ENCODE measurements at regions not wholly inside any gene's neighbourhood (a gene's known extent, or its start where the extent isn't known, plus 50 kb on each side); places are given as distances from the start of the nearest gene placed in this dataset.

DNA sequence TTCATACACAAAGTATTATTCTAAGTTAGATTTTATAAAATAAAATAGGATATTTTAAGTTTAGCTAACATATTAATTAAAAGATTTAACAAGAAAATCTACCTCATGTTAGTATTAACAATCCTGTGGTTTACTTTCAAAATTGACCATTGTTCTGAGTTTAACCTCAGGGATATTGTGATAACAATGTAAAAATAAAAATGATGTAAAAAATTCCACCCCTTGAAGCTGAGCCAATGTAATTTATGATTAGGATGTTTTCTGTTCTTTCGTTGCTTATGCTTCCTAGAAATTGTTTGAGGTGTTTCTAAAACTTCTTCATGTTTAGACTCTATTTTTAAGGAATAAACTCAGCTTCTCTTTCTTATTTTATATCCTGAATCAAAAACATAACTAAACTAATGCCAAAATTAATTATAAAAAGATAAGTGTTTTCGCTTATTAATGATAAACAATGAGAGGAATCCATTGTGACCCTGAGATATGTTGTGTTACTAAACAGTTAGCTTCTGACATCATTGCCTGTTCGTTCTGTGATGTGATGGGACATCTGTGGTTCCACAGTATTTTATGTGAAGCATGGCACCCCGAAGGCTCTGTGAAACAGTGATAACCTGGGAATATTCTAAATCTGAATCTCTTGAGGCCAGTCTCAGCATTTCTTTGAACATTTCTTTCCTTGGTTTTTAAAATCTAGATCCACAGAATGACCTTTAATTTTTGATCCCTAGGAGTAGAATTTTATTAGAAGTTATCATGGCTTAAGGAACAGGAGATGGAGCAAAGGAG, 340.8 kb downstream of the ARL4A start:
- Histone ChIP-seq H3K9me2 (replicated peaks; ENCODE audit: insufficient read depth, low read length) (no peaks in the 10 kb centered on the region), H2AFZ (ENCODE audit: low read length) (no peak overlapping the region), H3K79me2 (ENCODE audit: low read length) (no peaks in the 10 kb centered on the region), H3K27me3 (replicated peaks; ENCODE audit: insufficient read depth, low read length) (no peaks in the 10 kb centered on the region), H3K4me3 (ENCODE audit: low read length) (no peak overlapping the region), H3K36me3 (replicated peaks; ENCODE audit: insufficient read depth, low read length) (no peaks in the 10 kb centered on the region), H3K4me2 (ENCODE audit: low read depth, low read length) (no peak overlapping the region), H3F3A (ENCODE audit: insufficient read depth, low read length) (no peaks in the 10 kb centered on the region), H3K9me3 (replicated peaks; ENCODE audit: insufficient read depth, low read length) (no peaks in the 10 kb centered on the region), H4K20me1 (ENCODE audit: insufficient read depth, low read length) (no peaks in the 10 kb centered on the region), H3K27ac (ENCODE audit: low read length) (no peak overlapping the region), H3K4me1 (ENCODE audit: low read length) (no peaks in the 10 kb centered on the region), H3K9ac (ENCODE audit: low read length) (no peak overlapping the region)
- no peak for DNase-seq
- TF ChIP-seq EZH2 (optimal IDR thresholded peaks at IDR 0.05; ENCODE audit: low read depth, low read length), result no peak
- TF ChIP-seq, protein P1, sequence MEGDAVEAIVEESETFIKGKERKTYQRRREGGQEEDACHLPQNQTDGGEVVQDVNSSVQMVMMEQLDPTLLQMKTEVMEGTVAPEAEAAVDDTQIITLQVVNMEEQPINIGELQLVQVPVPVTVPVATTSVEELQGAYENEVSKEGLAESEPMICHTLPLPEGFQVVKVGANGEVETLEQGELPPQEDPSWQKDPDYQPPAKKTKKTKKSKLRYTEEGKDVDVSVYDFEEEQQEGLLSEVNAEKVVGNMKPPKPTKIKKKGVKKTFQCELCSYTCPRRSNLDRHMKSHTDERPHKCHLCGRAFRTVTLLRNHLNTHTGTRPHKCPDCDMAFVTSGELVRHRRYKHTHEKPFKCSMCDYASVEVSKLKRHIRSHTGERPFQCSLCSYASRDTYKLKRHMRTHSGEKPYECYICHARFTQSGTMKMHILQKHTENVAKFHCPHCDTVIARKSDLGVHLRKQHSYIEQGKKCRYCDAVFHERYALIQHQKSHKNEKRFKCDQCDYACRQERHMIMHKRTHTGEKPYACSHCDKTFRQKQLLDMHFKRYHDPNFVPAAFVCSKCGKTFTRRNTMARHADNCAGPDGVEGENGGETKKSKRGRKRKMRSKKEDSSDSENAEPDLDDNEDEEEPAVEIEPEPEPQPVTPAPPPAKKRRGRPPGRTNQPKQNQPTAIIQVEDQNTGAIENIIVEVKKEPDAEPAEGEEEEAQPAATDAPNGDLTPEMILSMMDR (IDR thresholded peaks at IDR 0.05; ENCODE audit: low read length), result no peak
- no peak for TF ChIP-seq EZH2phosphoT487 (IDR thresholded peaks at IDR 0.05; ENCODE audit: low read length)

DNA sequence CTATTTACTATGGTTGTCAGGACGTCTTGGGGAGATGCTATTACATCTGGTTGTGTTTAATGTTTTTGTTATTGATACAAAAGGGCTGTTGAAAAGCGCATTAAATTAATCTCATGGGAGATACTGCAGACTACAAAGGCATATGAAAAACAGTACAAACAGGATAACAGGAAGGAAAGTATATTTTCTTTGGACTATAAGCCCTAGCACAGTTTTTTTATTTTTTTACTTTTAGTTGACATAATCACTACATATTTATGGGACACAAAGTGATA, 341.3 kb downstream of the ARL4A start:
- no peaks in the 10 kb centered on the region for H3K9me2 ChIP-seq (replicated peaks; ENCODE audit: insufficient read depth, low read length)
- DNase-seq, result no peak
- H3K36me3 ChIP-seq (replicated peaks; ENCODE audit: insufficient read depth, low read length), result no peaks in the 10 kb centered on the region
- H2AFZ ChIP-seq (ENCODE audit: low read length), result no peak overlapping the region
- H3K4me1 ChIP-seq (ENCODE audit: low read length), result no peaks in the 10 kb centered on the region
- H3K4me2 ChIP-seq (ENCODE audit: low read depth, low read length), result no peak overlapping the region
- TF ChIP-seq EZH2 (optimal IDR thresholded peaks at IDR 0.05; ENCODE audit: low read depth, low read length) (no peak), EZH2phosphoT487 (IDR thresholded peaks at IDR 0.05; ENCODE audit: low read length) (no peak)
- TF ChIP-seq, protein P1 (IDR thresholded peaks at IDR 0.05; ENCODE audit: low read length), result no peak
- H3K4me3 ChIP-seq (ENCODE audit: low read length), result no peak overlapping the region
- no peaks in the 10 kb centered on the region for H4K20me1 ChIP-seq (ENCODE audit: insufficient read depth, low read length)
- H3K9ac ChIP-seq (ENCODE audit: low read length), result no peak overlapping the region
- H3K27ac ChIP-seq (ENCODE audit: low read length), result no peak overlapping the region
- no peaks in the 10 kb centered on the region for H3F3A ChIP-seq (ENCODE audit: insufficient read depth, low read length)
- H3K27me3 ChIP-seq (replicated peaks; ENCODE audit: insufficient read depth, low read length), result no peaks in the 10 kb centered on the region
- H3K9me3 ChIP-seq (replicated peaks; ENCODE audit: insufficient read depth, low read length), result no peaks in the 10 kb centered on the region
- H3K79me2 ChIP-seq (ENCODE audit: low read length), result no peaks in the 10 kb centered on the region

DNA sequence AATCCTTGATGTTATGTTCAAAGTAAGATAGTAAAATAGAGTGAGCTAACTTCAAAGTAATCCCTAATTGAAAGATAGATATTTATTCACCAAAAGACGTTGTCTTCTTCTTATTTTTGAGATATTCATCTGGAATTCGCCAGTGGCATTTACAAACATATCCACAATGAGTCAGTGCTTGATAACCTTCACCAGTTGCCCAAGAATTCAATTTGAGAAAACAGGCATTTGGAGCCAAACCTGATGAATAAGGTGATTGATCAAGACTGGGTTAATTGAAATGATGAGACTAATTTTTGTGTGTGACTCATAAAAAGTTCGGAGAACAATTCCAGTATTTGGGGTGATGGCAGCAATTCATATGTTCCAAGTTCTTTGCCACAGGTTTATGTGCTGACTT, 344.0 kb downstream of the ARL4A start:
- H3K4me2 ChIP-seq (ENCODE audit: low read depth, low read length), result no peak overlapping the region
- no peaks in the 10 kb centered on the region for H3K9me2 ChIP-seq (replicated peaks; ENCODE audit: insufficient read depth, low read length)
- no peaks in the 10 kb centered on the region for H3K27me3 ChIP-seq (replicated peaks; ENCODE audit: insufficient read depth, low read length)
- H2AFZ ChIP-seq (ENCODE audit: low read length), result no peak overlapping the region
- no peak overlapping the region for H3K9ac ChIP-seq (ENCODE audit: low read length)
- no peak overlapping the region for H3K27ac ChIP-seq (ENCODE audit: low read length)
- DNase-seq, result no peak
- no peaks in the 10 kb centered on the region for H3K36me3 ChIP-seq (replicated peaks; ENCODE audit: insufficient read depth, low read length)
- H3F3A ChIP-seq (ENCODE audit: insufficient read depth, low read length), result no peaks in the 10 kb centered on the region
- H4K20me1 ChIP-seq (ENCODE audit: insufficient read depth, low read length), result no peaks in the 10 kb centered on the region
- TF ChIP-seq EZH2phosphoT487 (IDR thresholded peaks at IDR 0.05; ENCODE audit: low read length) (no peak), EZH2 (optimal IDR thresholded peaks at IDR 0.05; ENCODE audit: low read depth, low read length) (no peak)
- TF ChIP-seq, protein P1 (IDR thresholded peaks at IDR 0.05; ENCODE audit: low read length), result no peak
- H3K9me3 ChIP-seq (replicated peaks; ENCODE audit: insufficient read depth, low read length), result no peaks in the 10 kb centered on the region
- H3K79me2 ChIP-seq (ENCODE audit: low read length), result no peaks in the 10 kb centered on the region
- no peaks in the 10 kb centered on the region for H3K4me1 ChIP-seq (ENCODE audit: low read length)
- H3K4me3 ChIP-seq (ENCODE audit: low read length), result no peak overlapping the region
